Osteocyte (in vitro differentiated cells): ENCODE measurements at regions not wholly inside any gene's neighbourhood (a gene's known extent, or its start where the extent isn't known, plus 50 kb on each side); places are given as distances from the start of the nearest gene placed in this dataset.

ENCODE experiments used
- DNase-seq: peaks from one replicate; pipeline ENCODE4 v3.0.0; 2021; ENCODE audit warnings: mixed read lengths; ENCODE audit not compliant: unreplicated experiment; ENCODE audit errors: extremely low spot score
- H3K27ac Mint-ChIP-seq: one replicate; pipeline ENCODE4 v1.8.0; 2021; ENCODE audit warnings: mild to moderate bottlenecking, mixed read lengths; ENCODE audit not compliant: unreplicated experiment
- H3K27me3 Mint-ChIP-seq: one replicate; pipeline ENCODE4 v1.8.0; 2021; ENCODE audit warnings: mixed read lengths; ENCODE audit not compliant: unreplicated experiment
- H3K36me3 Mint-ChIP-seq: one replicate; pipeline ENCODE4 v1.8.0; 2021; ENCODE audit warnings: mixed read lengths; ENCODE audit not compliant: unreplicated experiment
- H3K4me1 Mint-ChIP-seq: one replicate; pipeline ENCODE4 v1.8.0; 2021; ENCODE audit warnings: mixed read lengths; ENCODE audit not compliant: unreplicated experiment
- H3K4me3 Mint-ChIP-seq: one replicate; pipeline ENCODE4 v1.8.0; 2021; ENCODE audit warnings: mild to moderate bottlenecking, moderate library complexity, mixed read lengths; ENCODE audit not compliant: unreplicated experiment
- H3K9me3 Mint-ChIP-seq: one replicate; pipeline ENCODE4 v1.8.0; 2021; ENCODE audit warnings: mixed read lengths; ENCODE audit not compliant: unreplicated experiment
- CTCF ChIP-seq: fragments of 200-600 bp; sonication (generic); IDR thresholded peaks from 2 replicates; pipeline ENCODE4 v1.5.0; 2021; ENCODE audit warnings: antibody characterized with exemption, mild to moderate bottlenecking, moderate library complexity

- no peak overlapping the region for H3K27ac Mint-ChIP-seq
- H3K9me3 Mint-ChIP-seq: peaks cover 4% of the 10 kb centered on the region
- no peak for DNase-seq
- peaks cover 7% of the 10 kb centered on the region for H3K27me3 Mint-ChIP-seq
- no peaks in the 10 kb centered on the region for H3K36me3 Mint-ChIP-seq
- no peak for TF ChIP-seq CTCF
- H3K4me3 Mint-ChIP-seq: no peak overlapping the region
- peaks cover 7% of the 10 kb centered on the region for H3K4me1 Mint-ChIP-seq
Measured at GRCh38 chr16:65727534-65728137, 605.8 kb upstream of the CDH11 start.

GRCh38 chr16:65725156-65725845, 603.4 kb upstream of the CDH11 start:
- no peak overlapping the region for H3K4me3 Mint-ChIP-seq
- H3K36me3 Mint-ChIP-seq: no peaks in the 10 kb centered on the region
- no peak overlapping the region for H3K27ac Mint-ChIP-seq
- peaks cover 1% of the 10 kb centered on the region for H3K9me3 Mint-ChIP-seq
- no peak for DNase-seq
- TF ChIP-seq CTCF: no peak
- peaks cover 7% of the 10 kb centered on the region for H3K27me3 Mint-ChIP-seq
- peaks cover 7% of the 10 kb centered on the region for H3K4me1 Mint-ChIP-seq

- DNase-seq: no peak
- no peak for TF ChIP-seq CTCF
- H3K4me3 Mint-ChIP-seq: no peak overlapping the region
- no peaks in the 10 kb centered on the region for H3K36me3 Mint-ChIP-seq
- H3K27me3 Mint-ChIP-seq: peaks cover 16% of the 10 kb centered on the region
- no peaks in the 10 kb centered on the region for H3K9me3 Mint-ChIP-seq
- no peaks in the 10 kb centered on the region for H3K4me1 Mint-ChIP-seq
- no peak overlapping the region for H3K27ac Mint-ChIP-seq
Measured at GRCh38 chr16:65722429-65722828, 600.6 kb upstream of the CDH11 start.

- TF ChIP-seq CTCF: no peak
Measured at GRCh38 chr16:65717846-65718245, 596.0 kb upstream of the CDH11 start.

More at GRCh38 chr16:65717846-65718245, 596.0 kb upstream of the CDH11 start:
- no peaks in the 10 kb centered on the region for H3K9me3 Mint-ChIP-seq
- peaks cover 43% of the 10 kb centered on the region for H3K27me3 Mint-ChIP-seq
- no peaks in the 10 kb centered on the region for H3K4me1 Mint-ChIP-seq
- no peak overlapping the region for H3K27ac Mint-ChIP-seq
- H3K4me3 Mint-ChIP-seq: no peak overlapping the region
- DNase-seq: no peak
- no peaks in the 10 kb centered on the region for H3K36me3 Mint-ChIP-seq
